Prostate gland (tissue), 2 donors: ENCODE measurements at regions not wholly inside any gene's neighbourhood (a gene's known extent, or its start where the extent isn't known, plus 50 kb on each side); places are given as distances from the start of the nearest gene placed in this dataset.
"Not testable (repeated sequence)": the region's sequence is repeated elsewhere in the genome, so short reads cannot be mapped to it uniquely, and the experiment has no call there.

Experiments used
- POLR2A ChIP-seq: fragments of 450-650 bp; IDR thresholded peaks from one replicate; pipeline ENCODE4 v1.6.1; 2016; ENCODE audit warnings: antibody characterized with exemption, mild to moderate bottlenecking
- TF ChIP-seq, protein P1 (sequence below), 4 experiments: fragments of 200-600 bp in 2 of 4; fragments of 450-650 bp in 2 of 4; sonication (generic) in 2 of 4; IDR thresholded peaks; 1 replicate in 3 of 4; 2 replicates in 1 of 4; pipeline ENCODE4 v1.5.1; 2016 to 2019; ENCODE audit warnings: antibody characterized with exemption in 4 of 4, mild to moderate bottlenecking in 2 of 4, moderate library complexity in 2 of 4

- TF ChIP-seq POLR2A, result not testable (repeated sequence)
- TF ChIP-seq, protein P1, sequence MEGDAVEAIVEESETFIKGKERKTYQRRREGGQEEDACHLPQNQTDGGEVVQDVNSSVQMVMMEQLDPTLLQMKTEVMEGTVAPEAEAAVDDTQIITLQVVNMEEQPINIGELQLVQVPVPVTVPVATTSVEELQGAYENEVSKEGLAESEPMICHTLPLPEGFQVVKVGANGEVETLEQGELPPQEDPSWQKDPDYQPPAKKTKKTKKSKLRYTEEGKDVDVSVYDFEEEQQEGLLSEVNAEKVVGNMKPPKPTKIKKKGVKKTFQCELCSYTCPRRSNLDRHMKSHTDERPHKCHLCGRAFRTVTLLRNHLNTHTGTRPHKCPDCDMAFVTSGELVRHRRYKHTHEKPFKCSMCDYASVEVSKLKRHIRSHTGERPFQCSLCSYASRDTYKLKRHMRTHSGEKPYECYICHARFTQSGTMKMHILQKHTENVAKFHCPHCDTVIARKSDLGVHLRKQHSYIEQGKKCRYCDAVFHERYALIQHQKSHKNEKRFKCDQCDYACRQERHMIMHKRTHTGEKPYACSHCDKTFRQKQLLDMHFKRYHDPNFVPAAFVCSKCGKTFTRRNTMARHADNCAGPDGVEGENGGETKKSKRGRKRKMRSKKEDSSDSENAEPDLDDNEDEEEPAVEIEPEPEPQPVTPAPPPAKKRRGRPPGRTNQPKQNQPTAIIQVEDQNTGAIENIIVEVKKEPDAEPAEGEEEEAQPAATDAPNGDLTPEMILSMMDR (IDR thresholded peaks at IDR 0.05), result not testable (repeated sequence)
Measured at GRCh38 chr2:87600961-87601360, 146.9 kb upstream of the PLGLB2 start.
